Tibial nerve (tissue), 4 donors: ENCODE measurements at regions not wholly inside any gene's neighbourhood (a gene's known extent, or its start where the extent isn't known, plus 50 kb on each side); places are given as distances from the start of the nearest gene placed in this dataset.

Source experiments
- DNase-seq, 2 donors: peaks; one replicate each; pipeline ENCODE4 v3.0.0-alpha.2; 2019; ENCODE audit warnings: low spot score in 2 of 2
- H3K27ac ChIP-seq, 4 donors: fragments of 200-600 bp; sonication (generic) in 3 of 4; one replicate each; pipeline ENCODE4 v1.5.1; 2017 to 2019; ENCODE audit warnings: mild to moderate bottlenecking in 1 of 4
- H3K27me3 ChIP-seq, 2 donors: fragments of 200-600 bp; sonication (generic) in 1 of 2; one replicate each; pipeline versions ENCODE4 v1.5.1 to v1.6.0; 2017 to 2019
- H3K36me3 ChIP-seq, 3 donors: fragments of 200-600 bp; sonication (generic); one replicate each; pipeline ENCODE4 v1.5.1; 2018 to 2019
- H3K4me1 ChIP-seq, 4 donors: fragments of 200-600 bp; sonication (generic) in 3 of 4; one replicate each; pipeline ENCODE4 v1.5.1; 2017 to 2019
- H3K4me3 ChIP-seq, 4 donors: fragments of 200-600 bp; sonication (generic) in 3 of 4; one replicate each; pipeline ENCODE4 v1.5.1; 2017 to 2019; ENCODE audit warnings: mild to moderate bottlenecking in 1 of 4, moderate library complexity in 1 of 4
- H3K9me3 ChIP-seq, 4 donors: fragments of 200-600 bp; sonication (generic) in 3 of 4; one replicate each; pipeline ENCODE4 v1.5.1; 2017 to 2019
- CTCF ChIP-seq, 5 experiments: fragments of 200-600 bp in 3 of 5; fragments of 450-650 bp in 2 of 5; sonication (generic) in 3 of 5; IDR thresholded peaks; one replicate each; pipeline ENCODE4 v1.5.1; 2016 to 2019; ENCODE audit warnings: antibody characterized with exemption in 5 of 5, mild to moderate bottlenecking in 3 of 5, moderate library complexity in 2 of 5
- EP300 ChIP-seq, 2 donors: sonication (generic); formaldehyde crosslinking; IDR thresholded peaks; one replicate each; pipeline ENCODE4 v1.6.1; 2017; ENCODE audit warnings: antibody characterized with exemption in 2 of 2, mild to moderate bottlenecking in 1 of 2
- POLR2A ChIP-seq, 2 donors: fragments of 450-650 bp; IDR thresholded peaks; one replicate each; pipeline ENCODE4 v1.6.1; 2017; ENCODE audit warnings: antibody characterized with exemption in 2 of 2, mild to moderate bottlenecking in 2 of 2, moderate library complexity in 2 of 2
- WGBS, 2 donors: methylation state at CpG; one replicate each; pipeline ENCODE4 v1.1.5; 2018; 5-methylcytosine and 5-hydroxymethylcytosine counted together

- no peak overlapping the region for H3K27ac ChIP-seq
- H3K36me3 ChIP-seq = no peaks in the 10 kb centered on the region
- peaks cover 0 to 6% (median 0%) of the 10 kb centered on the region in 4 donors for H3K9me3 ChIP-seq
- H3K27me3 ChIP-seq = no peaks in the 10 kb centered on the region
- H3K4me3 ChIP-seq = no peak overlapping the region
- WGBS, 2 donors = 53 to 57% methylated on average over 1 of the region's 1 CpG
- DNase-seq = no peak
- H3K4me1 ChIP-seq = no peaks in the 10 kb centered on the region
- TF ChIP-seq POLR2A (IDR thresholded peaks at IDR 0.05) (no peak), CTCF (IDR thresholded peaks at IDR 0.05) (no peak), EP300 (IDR thresholded peaks at IDR 0.05) (no peak)
These were observed 248.8 kb downstream of the MREG start for GRCh38 chr2:215764441-215765048.

GRCh38 chr2:215760557-215760956 is 252.8 kb downstream of the MREG start:
- TF ChIP-seq EP300 (IDR thresholded peaks at IDR 0.05) (no peak), CTCF (IDR thresholded peaks at IDR 0.05) (no peak), POLR2A (IDR thresholded peaks at IDR 0.05) (no peak)
- no peaks in the 10 kb centered on the region for H3K9me3 ChIP-seq
- peaks cover 0 to 4% (median 0%) of the 10 kb centered on the region in 4 donors for H3K4me1 ChIP-seq
- no peaks in the 10 kb centered on the region for H3K27me3 ChIP-seq
- H3K27ac ChIP-seq = no peak overlapping the region
- no peak overlapping the region for H3K4me3 ChIP-seq
- no peak for DNase-seq
- H3K36me3 ChIP-seq = no peaks in the 10 kb centered on the region

GRCh38 chr2:215760091-215760490 is 253.3 kb downstream of the MREG start:
- 54 to 57% methylated on average over 2 of the region's 2 CpGs for WGBS, 2 donors
- H3K9me3 ChIP-seq = no peaks in the 10 kb centered on the region
- TF ChIP-seq POLR2A (IDR thresholded peaks at IDR 0.05) (no peak), CTCF (IDR thresholded peaks at IDR 0.05) (no peak), EP300 (IDR thresholded peaks at IDR 0.05) (no peak)
- H3K27ac ChIP-seq = no peak overlapping the region
- no peak for DNase-seq
- peaks cover 0 to 5% (median 0%) of the 10 kb centered on the region in 4 donors for H3K4me1 ChIP-seq
- H3K27me3 ChIP-seq = no peaks in the 10 kb centered on the region
- H3K4me3 ChIP-seq = no peak overlapping the region
- no peaks in the 10 kb centered on the region for H3K36me3 ChIP-seq

GRCh38 chr2:215758691-215759090 is 254.7 kb downstream of the MREG start:
- no peak overlapping the region for H3K27ac ChIP-seq
- H3K27me3 ChIP-seq = no peaks in the 10 kb centered on the region
- no peaks in the 10 kb centered on the region for H3K36me3 ChIP-seq
- H3K9me3 ChIP-seq = no peaks in the 10 kb centered on the region
- no peak for DNase-seq
- 73 to 78% methylated on average over 4 of the region's 4 CpGs for WGBS, 2 donors
- TF ChIP-seq POLR2A (IDR thresholded peaks at IDR 0.05) (no peak), CTCF (IDR thresholded peaks at IDR 0.05) (no peak), EP300 (IDR thresholded peaks at IDR 0.05) (no peak)
- no peak overlapping the region for H3K4me3 ChIP-seq
- H3K4me1 ChIP-seq = peaks cover 0 to 5% (median 0%) of the 10 kb centered on the region in 4 donors

GRCh38 chr2:215756346-215756730 is 257.0 kb downstream of the MREG start:
- DNase-seq = no peak
- H3K4me1 ChIP-seq = peaks cover 0 to 5% (median 0%) of the 10 kb centered on the region in 4 donors
- H3K36me3 ChIP-seq = no peaks in the 10 kb centered on the region
- 77 to 82% methylated on average over 2 of the region's 2 CpGs for WGBS, 2 donors
- no peak overlapping the region for H3K4me3 ChIP-seq
- H3K9me3 ChIP-seq = no peaks in the 10 kb centered on the region
- H3K27me3 ChIP-seq = no peaks in the 10 kb centered on the region
- TF ChIP-seq CTCF (IDR thresholded peaks at IDR 0.05) (no peak), POLR2A (IDR thresholded peaks at IDR 0.05) (no peak), EP300 (IDR thresholded peaks at IDR 0.05) (no peak)
- no peak overlapping the region for H3K27ac ChIP-seq
